Ovary (tissue), 7 donors: ENCODE measurements at regions not wholly inside any gene's neighbourhood (a gene's known extent, or its start where the extent isn't known, plus 50 kb on each side); places are given as distances from the start of the nearest gene placed in this dataset.

Source experiments
- DNase-seq, 5 donors: peaks; one replicate each; pipeline ENCODE4 v3.0.0-alpha.2; 2019 to 2020
- H3K27ac ChIP-seq, 2 donors: fragments of 200-600 bp; one replicate each; pipeline versions ENCODE4 v1.5.1 to v1.8.0; 2019 to 2022
- H3K27me3 ChIP-seq: fragments of 200-600 bp; one replicate; pipeline ENCODE4 v1.8.0; 2022
- H3K36me3 ChIP-seq: fragments of 200-600 bp; sonication (generic); one replicate; pipeline ENCODE4 v1.5.1; 2019
- H3K4me1 ChIP-seq: one replicate; pipeline ENCODE4 v1.8.1; 2013; ENCODE audit warnings: mild to moderate bottlenecking, moderate library complexity; ENCODE audit not compliant: insufficient read depth
- H3K4me3 ChIP-seq: fragments of 200-600 bp; sonication (generic); one replicate; pipeline ENCODE4 v1.5.1; 2017
- H3K9me3 ChIP-seq, 2 donors: fragments of 200-600 bp in 1 of 2; sonication (generic) in 1 of 2; one replicate each; pipeline versions ENCODE4 v1.5.1 to v1.8.1; 2013 to 2019; ENCODE audit warnings: mild to moderate bottlenecking in 1 of 2, moderate library complexity in 1 of 2
- EP300 ChIP-seq: sonication (generic); formaldehyde crosslinking; IDR thresholded peaks from one replicate; pipeline ENCODE4 v1.6.1; 2017; ENCODE audit warnings: antibody characterized with exemption
- POLR2A ChIP-seq: fragments of 450-650 bp; IDR thresholded peaks from one replicate; pipeline ENCODE4 v1.6.1; 2017; ENCODE audit warnings: antibody characterized with exemption, mild to moderate bottlenecking, moderate library complexity
- WGBS, 3 donors: extraction: QIAGEN DNeasy Blood & Tissue Kit in 1 of 3; methylation state at CpG; one replicate each; pipeline versions ENCODE4 v1.1.5 to v1.1.7; 2013 to 2017; 5-methylcytosine and 5-hydroxymethylcytosine counted together
- intact Hi-C, 4 donors: fragments of 100-400 bp; cut with DNase I; formaldehyde crosslinking; loops; one replicate each; pipeline versions ENCODE4 v1.11.0 to v1.15.1; 2022 to 2023
- TF ChIP-seq, protein P1 (sequence below), 3 donors: fragments of 450-650 bp in 2 of 3; fragments of 200-600 bp in 1 of 3; IDR thresholded peaks; one replicate each; pipeline versions ENCODE4 v1.5.1 to v1.8.0; 2016 to 2022; ENCODE audit warnings: antibody characterized with exemption in 3 of 3, mild to moderate bottlenecking in 1 of 3
- donor health status: DM: no; HTN: no; CAD: no; lungs with moderate emphysema.
- donor health status: DM: no; HTN: no; CAD: no.
- donor health status: Bipolar disorder and iron deficiency.
- donor health status: DM: no; HTN: no; CAD: no.
- donor health status: DM: yes; HTN: yes; CAD: no.

GRCh38 chr11:64444838-64445441 lies 86.0 kb downstream of the RPS6KA4 start:
- Histone ChIP-seq H3K9me3 (no peaks in the 10 kb centered on the region), H3K4me1 (peaks cover 10% of the 10 kb centered on the region), H3K4me3 (no peak overlapping the region), H3K27ac (no peak overlapping the region), H3K27me3 (no peaks in the 10 kb centered on the region), H3K36me3 (no peaks in the 10 kb centered on the region)
- DNase-seq = peak in 1 of 5 donors; percentile 21
- intact Hi-C loops = loop anchor here in 1 of 4 donors (10.0 kb wide), 1 partner anchor 210 kb away; no protein-coding TSS in a partner anchor
- TF ChIP-seq, protein P1, sequence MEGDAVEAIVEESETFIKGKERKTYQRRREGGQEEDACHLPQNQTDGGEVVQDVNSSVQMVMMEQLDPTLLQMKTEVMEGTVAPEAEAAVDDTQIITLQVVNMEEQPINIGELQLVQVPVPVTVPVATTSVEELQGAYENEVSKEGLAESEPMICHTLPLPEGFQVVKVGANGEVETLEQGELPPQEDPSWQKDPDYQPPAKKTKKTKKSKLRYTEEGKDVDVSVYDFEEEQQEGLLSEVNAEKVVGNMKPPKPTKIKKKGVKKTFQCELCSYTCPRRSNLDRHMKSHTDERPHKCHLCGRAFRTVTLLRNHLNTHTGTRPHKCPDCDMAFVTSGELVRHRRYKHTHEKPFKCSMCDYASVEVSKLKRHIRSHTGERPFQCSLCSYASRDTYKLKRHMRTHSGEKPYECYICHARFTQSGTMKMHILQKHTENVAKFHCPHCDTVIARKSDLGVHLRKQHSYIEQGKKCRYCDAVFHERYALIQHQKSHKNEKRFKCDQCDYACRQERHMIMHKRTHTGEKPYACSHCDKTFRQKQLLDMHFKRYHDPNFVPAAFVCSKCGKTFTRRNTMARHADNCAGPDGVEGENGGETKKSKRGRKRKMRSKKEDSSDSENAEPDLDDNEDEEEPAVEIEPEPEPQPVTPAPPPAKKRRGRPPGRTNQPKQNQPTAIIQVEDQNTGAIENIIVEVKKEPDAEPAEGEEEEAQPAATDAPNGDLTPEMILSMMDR (IDR thresholded peaks at IDR 0.05) = no peak
- TF ChIP-seq POLR2A = no peak
- TF ChIP-seq EP300 = no peak
- WGBS, 3 donors = 59 to 67% (median 59%) methylated on average over 4 of the region's 4 CpGs

DNA sequence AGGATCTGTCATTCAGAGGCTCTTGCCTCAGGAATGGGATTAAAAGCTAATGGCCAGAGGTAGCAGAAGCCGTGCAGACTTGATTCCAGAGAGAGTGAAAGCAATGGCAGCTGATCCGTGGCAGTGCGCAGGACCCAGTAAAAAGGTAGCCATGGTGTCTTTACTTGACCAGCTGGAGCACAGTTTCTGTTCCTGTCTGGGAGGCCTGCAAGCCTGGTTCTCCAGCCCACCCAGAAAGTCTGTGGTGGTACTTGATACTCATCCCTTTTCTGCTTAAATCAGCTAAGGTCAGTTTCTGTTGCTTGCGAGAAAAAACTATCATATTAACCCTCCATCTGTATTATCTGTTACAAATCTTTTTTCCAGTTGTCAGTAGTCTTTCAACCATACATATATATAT lies 86.7 kb downstream of the RPS6KA4 start:
- no peak for TF ChIP-seq EP300
- no peak for TF ChIP-seq POLR2A
- TF ChIP-seq, protein P1 (IDR thresholded peaks at IDR 0.05) = no peak
- intact Hi-C loops = loop anchor here in 1 of 4 donors (10.0 kb wide), 1 partner anchor 209 kb away; no protein-coding TSS in a partner anchor

GRCh38 chr11:64447831-64448598 lies 89.1 kb downstream of the RPS6KA4 start:
- Histone ChIP-seq H3K4me3 (no peak overlapping the region), H3K27ac (no peak overlapping the region), H3K27me3 (no peaks in the 10 kb centered on the region), H3K36me3 (no peaks in the 10 kb centered on the region), H3K9me3 (no peaks in the 10 kb centered on the region), H3K4me1 (peaks cover 8% of the 10 kb centered on the region)
- WGBS, 3 donors = 15 to 20% (median 17%) methylated on average over 17 of the region's 17 CpGs
- DNase-seq = peak in 1 of 5 donors; percentile 34
- TF ChIP-seq EP300 = no peak
- TF ChIP-seq, protein P1 (IDR thresholded peaks at IDR 0.05) = no peak
- no peak for TF ChIP-seq POLR2A
- intact Hi-C loops = loop anchor here in 2 of 4 donors (2.0 to 10.0 kb wide), 2 partner anchors 205 to 207 kb away; no protein-coding TSS in a partner anchor

More for the DNA sequence above, 86.7 kb downstream of the RPS6KA4 start:
- DNase-seq = peak in 1 of 5 donors; percentile 7
- Histone ChIP-seq H3K9me3 (no peaks in the 10 kb centered on the region), H3K27ac (no peak overlapping the region), H3K4me1 (peaks cover 10% of the 10 kb centered on the region), H3K4me3 (no peak overlapping the region), H3K36me3 (no peaks in the 10 kb centered on the region), H3K27me3 (no peaks in the 10 kb centered on the region)
- 85 to 89% (median 86%) methylated on average over 4 of the region's 4 CpGs for WGBS, 3 donors

GRCh38 chr11:64448599-64449380 lies 89.8 kb downstream of the RPS6KA4 start:
- Histone ChIP-seq H3K27ac (no peak overlapping the region), H3K9me3 (no peaks in the 10 kb centered on the region), H3K27me3 (no peaks in the 10 kb centered on the region), H3K4me1 (peaks cover 8% of the 10 kb centered on the region), H3K36me3 (no peaks in the 10 kb centered on the region), H3K4me3 (peak overlapping the region; percentile 12)
- peak; percentile 58 to 85 (median 78) for DNase-seq
- WGBS, 3 donors = 1 to 3% (median 2%) methylated on average over 35 to 37 of the region's 37 CpGs
- TF ChIP-seq POLR2A (no peak), EP300 (no peak)
- TF ChIP-seq, protein P1 (IDR thresholded peaks at IDR 0.05) = peak; percentile 59 to 73 (median 65)
- intact Hi-C loops = loop anchor here in 2 of 4 donors (2.0 to 10.0 kb wide), 2 partner anchors 204 to 206 kb away; no protein-coding TSS in a partner anchor
